ENCODE measurements at regions not wholly inside any gene's neighbourhood (a gene's known extent, or its start where the extent isn't known, plus 50 kb on each side); places are given as distances from the start of the nearest gene placed in this dataset.

- intact Hi-C loops (cut with micrococcal nuclease; ENCODE audit: unreplicated experiment) = no loop called here
- H3K27ac ChIP-seq (ENCODE audit: control insufficient read depth, insufficient read depth) = no peak overlapping the region
- H3K4me3 ChIP-seq = no peak overlapping the region
- no peaks in the 10 kb centered on the region for H3K4me1 ChIP-seq (ENCODE audit: control insufficient read depth, insufficient read depth, low read length)
- no peaks in the 10 kb centered on the region for H4K20me1 ChIP-seq (ENCODE audit: control insufficient read depth, insufficient read depth)
- in situ Hi-C loops (cut with MboI) = no loop called here
- ATAC-seq (no peak), DNase-seq (ENCODE audit: low read depth, low spot score) (no peak), FAIRE-seq (no peak)
- H3K4me2 ChIP-seq (ENCODE audit: control insufficient read depth, insufficient read depth) = no peak overlapping the region
- ChIA-PET SMC1A (ENCODE audit: uncharacterized antibody, unreplicated experiment) (no interaction called here), POLR2A (no interaction called here), RAD21 (ENCODE audit: unreplicated experiment) (no interaction called here), CTCF (no interaction called here)
- H3K36me3 ChIP-seq (ENCODE audit: control insufficient read depth in 2 of 2, insufficient read depth in 2 of 2, low read length in 1 of 2) = no peaks in the 10 kb centered on the region
- WGBS (ENCODE audit: insufficient coverage, insufficient replicate concordance, low lambda C conversion rate, missing lambda C conversion rate) = 39% methylated on average over 2 of the region's 2 CpGs
- no peaks in the 10 kb centered on the region for H3K79me2 ChIP-seq (ENCODE audit: control insufficient read depth, insufficient read depth, low read length)
- no peak overlapping the region for H2AFZ ChIP-seq (ENCODE audit: control insufficient read depth, low read depth, low read length)
- BruUV-seq (replicated peaks) = no TSS peak
- H3K27me3 ChIP-seq (replicated peaks in 1 of 2; ENCODE audit: control insufficient read depth in 2 of 2, insufficient read depth in 2 of 2, low read length in 1 of 2) = no peaks in the 10 kb centered on the region
- no peak for TF ChIP-seq ZNF592 (IDR thresholded peaks at IDR 0.05)
- TF ChIP-seq NR2F1 (conservative IDR thresholded peaks at IDR 0.05) = no peak
- no peak for TF ChIP-seq ETV6 (conservative IDR thresholded peaks at IDR 0.05 in 1 of 2, IDR thresholded peaks at IDR 0.05 in 1 of 2; ENCODE audit: borderline replicate concordance in 1 of 2, low read depth in 1 of 2)
- no peak for TF ChIP-seq EED (IDR thresholded peaks at IDR 0.05; ENCODE audit: low read depth)
- no peak for TF ChIP-seq ZBED1 (IDR thresholded peaks at IDR 0.05; ENCODE audit: borderline replicate concordance)
- no peak for TF ChIP-seq ZBTB40 (IDR thresholded peaks at IDR 0.05; ENCODE audit: borderline replicate concordance)
- TF ChIP-seq ATF3 (IDR thresholded peaks at IDR 0.05; ENCODE audit: borderline replicate concordance, extremely low read depth, low read depth, low read length) = no peak
- TF ChIP-seq NFXL1 (IDR thresholded peaks at IDR 0.05; ENCODE audit: borderline replicate concordance) = no peak
- no peak for TF ChIP-seq ATF2 (IDR thresholded peaks at IDR 0.05; ENCODE audit: low read length)
- TF ChIP-seq, protein P1, sequence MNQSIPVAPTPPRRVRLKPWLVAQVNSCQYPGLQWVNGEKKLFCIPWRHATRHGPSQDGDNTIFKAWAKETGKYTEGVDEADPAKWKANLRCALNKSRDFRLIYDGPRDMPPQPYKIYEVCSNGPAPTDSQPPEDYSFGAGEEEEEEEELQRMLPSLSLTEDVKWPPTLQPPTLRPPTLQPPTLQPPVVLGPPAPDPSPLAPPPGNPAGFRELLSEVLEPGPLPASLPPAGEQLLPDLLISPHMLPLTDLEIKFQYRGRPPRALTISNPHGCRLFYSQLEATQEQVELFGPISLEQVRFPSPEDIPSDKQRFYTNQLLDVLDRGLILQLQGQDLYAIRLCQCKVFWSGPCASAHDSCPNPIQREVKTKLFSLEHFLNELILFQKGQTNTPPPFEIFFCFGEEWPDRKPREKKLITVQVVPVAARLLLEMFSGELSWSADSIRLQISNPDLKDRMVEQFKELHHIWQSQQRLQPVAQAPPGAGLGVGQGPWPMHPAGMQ (IDR thresholded peaks at IDR 0.05; ENCODE audit: borderline replicate concordance) = no peak
- no peak for TF ChIP-seq YBX1 (IDR thresholded peaks at IDR 0.05)
- TF ChIP-seq TBL1XR1 (IDR thresholded peaks at IDR 0.05; ENCODE audit: low read depth, low read length) = no peak
- H3K9me3 ChIP-seq (replicated peaks; ENCODE audit: control insufficient read depth, insufficient read depth, low read length) = no peaks in the 10 kb centered on the region
- H3K9ac ChIP-seq (ENCODE audit: control insufficient read depth, insufficient read depth, low read length) = no peak overlapping the region
Measured at GRCh38 chr6:142543606-142544005, 241.8 kb downstream of the ADGRG6 start.

Measured in GM12878 (cell line).